8988T (cell line): ENCODE measurements at regions not wholly inside any gene's neighbourhood (a gene's known extent, or its start where the extent isn't known, plus 50 kb on each side); places are given as distances from the start of the nearest gene placed in this dataset.
"Not testable (repeated sequence)": the region's sequence is repeated elsewhere in the genome, so short reads cannot be mapped to it uniquely, and the experiment has no call there.

Experiments used
- DNase-seq: peaks from one replicate; pipeline ENCODE4 v3.0.0; 2011

- DNase-seq, result no peak
These were observed 79.6 kb downstream of the RSPH3 start for GRCh38 chr6:158920311-158920905.

DNA sequence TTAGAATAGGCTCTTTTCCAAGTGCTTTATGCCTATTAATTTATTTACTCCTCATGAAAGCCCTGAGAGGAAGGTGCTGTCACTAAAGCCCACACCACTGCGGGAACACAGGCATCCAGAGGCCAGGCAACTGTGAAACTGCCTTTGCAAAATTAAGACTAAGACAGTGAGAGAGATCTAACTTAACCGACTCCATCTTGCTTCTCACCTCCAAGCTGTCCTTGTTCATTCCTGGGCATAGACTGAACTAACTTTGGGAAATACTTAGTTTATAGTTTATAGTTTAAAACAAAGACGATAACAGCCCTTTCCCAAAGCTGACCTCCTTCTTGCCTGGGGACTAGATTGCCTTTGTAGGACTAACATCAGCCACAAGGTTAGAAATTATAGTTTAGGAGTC is 80.1 kb downstream of the RSPH3 start:
- no peak for DNase-seq

DNA sequence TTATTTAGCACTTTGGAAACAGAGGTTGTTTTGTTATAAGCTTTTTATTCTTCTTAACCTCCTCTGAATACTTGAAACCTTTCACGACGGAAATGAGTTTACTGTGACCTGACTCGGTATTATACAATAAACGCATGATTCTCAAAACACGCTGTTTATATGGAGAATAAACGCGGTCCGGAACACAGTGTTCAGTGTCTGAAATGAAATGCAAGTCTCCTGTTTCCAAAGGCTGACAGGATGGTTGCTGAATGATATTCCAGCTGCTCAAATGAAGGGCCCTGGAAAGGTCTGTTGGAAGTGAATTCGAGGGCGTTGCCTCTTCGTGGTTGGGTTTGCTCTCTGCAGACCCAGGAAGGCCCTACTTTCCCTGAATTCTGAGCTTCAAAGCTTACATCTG is 83.4 kb downstream of the RSPH3 start:
- DNase-seq, result no peak

GRCh38 chr6:158914923-158915322 is 85.1 kb downstream of the RSPH3 start:
- no peak for DNase-seq

GRCh38 chr6:158913580-158913979 is 86.4 kb downstream of the RSPH3 start:
- DNase-seq, result no peak

GRCh38 chr6:158912655-158913054 is 87.3 kb downstream of the RSPH3 start:
- DNase-seq, result no peak

GRCh38 chr6:158911746-158912480 is 88.1 kb downstream of the RSPH3 start:
- no peak for DNase-seq

GRCh38 chr6:158910484-158911440 is 89.2 kb downstream of the RSPH3 start:
- no peak for DNase-seq

DNA sequence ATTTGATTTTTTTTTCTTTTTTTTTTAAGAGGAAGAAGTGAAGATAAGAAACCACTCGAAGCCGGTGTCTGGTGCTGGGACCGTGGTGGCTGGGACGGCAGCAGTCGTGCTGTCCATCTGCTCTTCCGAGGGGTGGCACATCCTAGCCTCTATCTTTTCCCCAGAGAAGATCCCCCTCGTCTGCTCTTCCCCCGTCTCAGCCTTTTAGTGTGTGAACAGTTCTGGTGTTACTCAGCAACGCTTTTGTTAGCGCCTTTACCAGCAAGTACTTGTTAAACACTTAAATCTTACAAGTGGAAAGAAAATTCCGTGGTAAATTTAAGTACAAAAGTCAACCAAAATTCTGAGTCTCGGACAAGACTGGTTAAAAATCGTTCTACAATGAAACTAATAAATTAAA is 90.1 kb downstream of the RSPH3 start:
- DNase-seq, result no peak

DNA sequence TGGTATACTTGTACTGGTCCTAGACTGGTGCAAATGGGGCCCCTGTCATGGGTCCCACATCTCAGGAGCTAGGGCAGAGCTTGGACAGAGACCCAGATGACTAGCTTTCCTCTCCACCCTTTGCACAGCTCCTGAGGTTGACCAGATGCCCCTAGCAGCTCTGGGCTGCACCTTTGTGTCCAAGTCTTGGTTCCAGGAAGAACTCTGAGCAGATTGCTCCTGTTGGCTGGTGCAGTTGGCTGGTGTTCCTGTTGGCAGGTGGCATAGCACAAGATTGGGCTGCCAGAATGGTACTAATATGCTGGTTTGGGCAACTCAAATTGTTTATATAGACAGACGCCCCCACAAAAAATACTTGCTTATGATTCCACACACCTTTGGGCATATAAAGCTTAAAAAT is 89.4 kb upstream of the EZR start:
- no peak for DNase-seq

DNA sequence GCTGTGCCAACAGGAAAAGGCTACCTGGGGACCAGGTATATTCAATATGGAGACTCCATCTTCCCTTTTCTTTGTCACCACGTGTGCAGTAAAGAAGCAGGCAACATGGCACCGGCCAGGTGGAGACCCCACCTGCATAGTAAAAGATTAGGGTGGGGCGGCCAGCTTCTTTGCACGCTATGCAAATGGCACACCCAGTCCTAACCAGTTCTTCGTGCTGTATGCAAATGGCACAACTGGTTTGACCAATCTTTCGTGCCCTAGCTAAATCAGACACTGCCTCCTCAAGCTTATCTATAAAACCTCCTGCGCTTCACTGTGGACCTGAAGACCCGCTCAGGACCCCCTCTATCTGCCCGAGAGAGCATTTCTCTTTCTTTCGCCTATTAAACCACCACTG is 88.8 kb upstream of the EZR start:
- DNase-seq, result no peak

- DNase-seq, result no peak
These were observed 87.8 kb upstream of the EZR start for GRCh38 chr6:158906926-158907325.

DNA sequence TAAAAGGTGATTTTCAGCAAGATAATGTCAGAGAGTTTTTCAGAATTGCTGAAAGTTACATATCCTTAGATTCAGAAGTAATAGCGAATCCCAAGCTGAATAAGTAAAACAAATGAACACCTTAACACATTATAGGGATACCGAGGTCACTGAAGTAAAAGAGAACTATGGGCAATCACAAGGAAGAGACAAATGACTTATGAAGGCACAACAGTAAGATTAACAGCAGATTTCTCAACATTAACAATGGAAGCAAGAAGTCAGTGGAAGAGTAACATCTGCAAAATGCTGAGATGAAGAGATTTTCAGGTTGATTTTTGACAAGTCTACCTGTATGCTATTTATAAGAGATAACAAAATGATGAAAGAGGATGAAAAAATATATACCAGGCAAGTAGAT is 86.1 kb upstream of the EZR start:
- no peak for DNase-seq

DNA sequence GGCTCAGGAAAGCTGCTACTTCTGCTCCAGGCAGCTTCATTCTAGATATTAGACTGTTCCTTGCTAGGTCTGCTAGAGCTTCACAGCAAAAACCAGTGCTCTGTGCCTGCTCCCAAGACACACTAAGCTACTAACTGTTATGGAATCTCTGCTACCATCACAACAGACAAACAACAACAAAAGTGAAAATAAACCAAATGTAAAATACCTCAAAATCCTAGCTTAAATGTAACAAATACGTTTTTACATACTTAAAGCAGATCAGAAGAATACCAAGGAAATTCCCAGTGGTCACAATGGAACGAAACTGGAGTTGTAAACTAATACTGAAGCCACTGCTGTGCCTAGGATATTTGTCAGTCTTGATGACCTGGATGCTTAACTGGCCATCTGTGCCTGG is 84.6 kb upstream of the EZR start:
- DNase-seq, result no peak

GRCh38 chr6:158900663-158901312 is 81.6 kb upstream of the EZR start:
- no peak for DNase-seq

DNA sequence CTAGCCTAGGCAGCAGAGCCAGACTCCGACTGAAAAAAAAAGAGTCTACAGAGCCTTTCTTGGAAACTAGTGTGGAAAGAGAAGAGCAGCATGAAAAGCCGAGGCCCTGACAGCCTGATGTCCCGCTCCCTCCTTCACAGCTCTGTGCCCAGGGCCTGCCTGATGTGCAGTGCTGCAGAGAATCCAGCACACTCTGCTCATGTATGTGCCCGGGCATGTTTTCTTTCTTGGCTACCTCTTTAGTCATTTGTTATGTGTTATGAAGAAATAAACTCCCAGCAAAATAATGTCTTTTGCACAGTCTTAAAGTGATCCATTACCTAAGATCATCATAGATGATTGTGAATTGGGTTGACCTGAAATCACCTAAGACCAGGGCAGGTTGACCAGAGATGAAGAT is 78.1 kb upstream of the EZR start:
- no peak for DNase-seq

DNA sequence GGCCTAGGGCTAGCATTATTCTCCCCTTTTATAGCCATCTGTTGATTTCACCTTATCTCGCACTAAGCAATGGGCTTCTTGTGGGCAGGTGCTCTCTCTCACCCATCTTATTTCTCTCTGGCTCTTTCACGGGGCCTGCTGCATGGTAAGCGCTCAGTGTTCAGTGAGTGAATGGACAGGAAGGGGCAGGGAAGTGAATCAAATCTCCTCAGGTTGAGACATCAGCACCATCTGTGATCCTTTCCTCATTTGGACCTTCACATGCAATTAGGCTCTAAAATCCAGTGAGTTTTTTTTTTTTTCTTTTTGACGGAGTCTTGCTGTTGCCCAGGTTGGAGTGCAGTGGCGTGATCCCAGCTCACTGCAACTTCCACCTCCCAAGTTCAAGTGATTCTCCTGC is 76.5 kb upstream of the EZR start:
- no peak for DNase-seq

DNA sequence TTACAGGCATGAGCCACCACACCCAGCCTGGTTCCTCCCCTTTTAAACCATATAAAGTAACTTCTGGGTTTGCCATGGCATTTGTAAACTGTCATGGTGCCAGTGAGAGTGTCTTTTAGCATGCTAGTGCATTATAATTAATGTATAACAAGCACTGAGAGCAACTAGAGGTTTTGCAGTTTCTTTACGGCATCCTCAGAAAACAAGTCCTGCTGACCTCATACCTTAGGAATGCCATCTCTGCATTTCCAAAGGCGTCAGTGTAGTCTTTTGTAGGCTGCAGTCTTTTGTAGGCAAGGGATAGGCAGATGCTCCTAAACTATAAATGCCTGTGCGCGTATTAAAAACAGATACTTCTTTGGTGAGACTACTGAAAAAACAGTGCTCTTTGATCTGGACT is 75.0 kb upstream of the EZR start:
- no peak for DNase-seq

DNA sequence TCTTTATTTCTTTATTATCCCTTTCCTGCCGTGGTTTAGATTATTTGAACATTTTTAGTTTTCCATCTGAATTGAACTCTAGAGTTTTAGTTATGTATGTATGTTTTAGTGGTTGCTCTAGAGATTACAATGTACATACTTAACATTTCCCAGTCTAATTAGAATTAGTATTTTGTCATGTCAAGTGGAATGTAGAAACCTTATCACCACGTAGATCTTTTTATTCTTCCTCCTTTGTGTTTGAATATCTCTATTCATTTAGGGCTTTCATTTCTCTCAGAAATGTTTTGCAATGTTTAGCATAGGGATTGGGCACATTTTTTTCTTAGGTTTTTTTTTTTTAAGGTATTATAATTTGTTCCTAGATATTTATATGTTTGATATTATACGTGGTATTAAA is 73.1 kb upstream of the EZR start:
- no peak for DNase-seq

DNA sequence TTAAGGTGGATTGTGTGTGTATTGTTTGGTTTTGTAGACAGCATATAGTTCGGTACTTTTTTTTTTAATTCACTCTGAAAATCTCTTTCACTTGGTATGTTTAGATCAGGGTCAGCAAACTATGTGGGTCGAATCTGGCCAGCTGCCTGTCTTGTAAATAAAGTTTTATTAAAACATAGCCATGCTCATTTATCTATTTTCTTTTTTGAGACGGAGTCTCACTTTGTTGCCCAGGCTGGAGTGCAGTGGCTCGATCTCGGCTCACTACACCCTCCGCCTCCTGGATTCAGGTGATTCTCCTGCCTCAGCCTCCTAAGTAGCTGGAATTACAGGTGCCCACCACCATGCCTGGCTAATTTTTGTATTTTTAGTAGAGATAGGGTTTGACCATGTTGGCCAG is 72.4 kb upstream of the EZR start:
- DNase-seq, result not testable (repeated sequence)

DNA sequence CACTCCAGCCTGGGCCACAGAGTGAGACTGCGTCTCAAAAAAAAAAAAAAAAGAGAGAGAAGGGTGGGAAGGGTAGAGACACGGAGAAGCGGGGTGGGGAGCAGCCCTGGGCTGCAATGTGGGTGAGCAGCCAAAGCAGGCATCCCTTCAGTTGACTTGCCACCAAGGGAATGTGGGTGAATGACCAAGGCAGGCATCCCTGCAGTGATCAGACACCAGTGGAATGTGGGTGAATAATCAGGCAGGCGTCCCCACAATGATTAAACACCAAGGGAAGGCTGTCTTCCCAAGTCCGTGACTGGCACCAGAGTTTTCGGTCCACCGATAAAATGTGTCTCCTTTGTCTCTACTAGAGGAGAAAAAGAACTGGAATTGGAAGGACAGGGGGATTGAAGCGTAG is 69.0 kb upstream of the EZR start:
- not testable (repeated sequence) for DNase-seq

DNA sequence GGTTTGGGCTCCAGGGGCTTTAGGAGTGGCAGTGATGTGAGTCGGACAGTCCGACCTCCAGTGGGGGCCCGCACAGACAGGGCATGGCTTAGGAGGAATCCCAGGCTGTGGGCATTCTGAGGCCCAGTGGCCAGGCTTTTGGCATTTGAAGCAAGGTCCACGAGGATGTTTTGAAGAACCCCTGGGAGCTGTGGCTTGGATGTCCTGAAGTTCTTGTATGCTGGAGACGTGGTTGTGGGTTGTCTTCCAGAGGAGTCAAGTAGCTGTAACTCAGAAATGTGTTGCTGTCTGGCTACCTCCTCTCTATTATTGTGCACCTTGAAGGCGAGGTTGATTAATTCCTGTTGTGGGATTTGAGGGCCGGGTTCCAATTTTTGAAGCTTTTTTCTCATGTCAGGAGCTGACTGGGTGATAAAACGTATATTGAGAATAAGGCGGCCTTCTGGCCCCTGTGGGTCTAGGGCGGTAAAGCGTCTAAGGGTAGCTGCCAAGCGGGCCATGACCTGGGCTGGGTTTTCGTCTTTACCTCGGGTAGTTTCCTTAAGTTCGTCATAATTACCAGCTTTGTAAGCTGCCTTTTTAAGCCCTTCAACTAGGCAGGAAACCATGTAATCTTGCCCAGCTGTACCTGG is 67.3 kb upstream of the EZR start:
- not testable (repeated sequence) for DNase-seq

- DNase-seq, result not testable (repeated sequence)
These were observed 62.7 kb upstream of the EZR start for GRCh38 chr6:158881884-158882283.
